Fibroblast of peridontal ligament (primary cell): ENCODE measurements at regions not wholly inside any gene's neighbourhood (a gene's known extent, or its start where the extent isn't known, plus 50 kb on each side); places are given as distances from the start of the nearest gene placed in this dataset.
"Not testable (repeated sequence)": the region's sequence is repeated elsewhere in the genome, so short reads cannot be mapped to it uniquely, and the experiment has no call there.

Experiments used
- DNase-seq: peaks from one replicate; pipeline ENCODE4 v3.0.0-alpha.2; 2010; ENCODE audit errors: extremely low read depth

GRCh38 chr5:58300346-58300895, 159.5 kb downstream of the PLK2 start:
- DNase-seq = no peak

GRCh38 chr5:58299256-58299655, 160.6 kb downstream of the PLK2 start:
- no peak for DNase-seq

GRCh38 chr5:58294598-58295305, 165.1 kb downstream of the PLK2 start:
- DNase-seq = peak; percentile 26

GRCh38 chr5:58288275-58288674, 171.6 kb downstream of the PLK2 start:
- DNase-seq = not testable (repeated sequence)

GRCh38 chr5:58286741-58287140, 173.1 kb downstream of the PLK2 start:
- no peak for DNase-seq

GRCh38 chr5:58285900-58286299, 174.0 kb downstream of the PLK2 start:
- no peak for DNase-seq

GRCh38 chr5:58284886-58285285, 175.0 kb downstream of the PLK2 start:
- DNase-seq = no peak

- no peak for DNase-seq
Measured at GRCh38 chr5:58281189-58281588, 178.7 kb downstream of the PLK2 start.

- no peak for DNase-seq
Measured at GRCh38 chr5:58279259-58279658, 180.6 kb downstream of the PLK2 start.

- no peak for DNase-seq
Measured at GRCh38 chr5:58276431-58276830, 183.5 kb downstream of the PLK2 start.

GRCh38 chr5:58275516-58275915, 184.4 kb downstream of the PLK2 start:
- no peak for DNase-seq

GRCh38 chr5:58274191-58274590, 185.7 kb downstream of the PLK2 start:
- DNase-seq = no peak

GRCh38 chr5:58273711-58274110, 186.2 kb downstream of the PLK2 start:
- no peak for DNase-seq

GRCh38 chr5:58268268-58268667, 191.6 kb downstream of the PLK2 start:
- no peak for DNase-seq

GRCh38 chr5:58266402-58266801, 193.5 kb downstream of the PLK2 start:
- no peak for DNase-seq

- DNase-seq = no peak
Measured at GRCh38 chr5:58265246-58265930, 194.5 kb downstream of the PLK2 start.

- peak; percentile 53 for DNase-seq
Measured at GRCh38 chr5:58264276-58264675, 195.6 kb downstream of the PLK2 start.

GRCh38 chr5:58263296-58263695, 196.6 kb downstream of the PLK2 start:
- no peak for DNase-seq

GRCh38 chr5:58262226-58262625, 197.7 kb downstream of the PLK2 start:
- peak; percentile 44 for DNase-seq

- peak; percentile 62 for DNase-seq
Measured at GRCh38 chr5:58261605-58262004, 198.3 kb downstream of the PLK2 start.

GRCh38 chr5:58260243-58260642, 199.6 kb downstream of the PLK2 start:
- DNase-seq = no peak

GRCh38 chr5:58259685-58260152, 200.2 kb downstream of the PLK2 start:
- DNase-seq = peak; percentile 87
